Endodermal cell (in vitro differentiated cells): ENCODE measurements at regions not wholly inside any gene's neighbourhood (a gene's known extent, or its start where the extent isn't known, plus 50 kb on each side); places are given as distances from the start of the nearest gene placed in this dataset.

Experiments
- DNase-seq: peaks from one replicate; pipeline ENCODE4 v3.0.0-alpha.2; 2017
- H3K27ac ChIP-seq: 2 replicates; pipeline ENCODE4 v1.5.1; 2013; ENCODE audit warnings: mild to moderate bottlenecking, low read depth, low read length, moderate library complexity
- H3K27me3 ChIP-seq: 2 replicates; pipeline ENCODE4 v1.6.1; 2013; ENCODE audit warnings: mild to moderate bottlenecking, low read length, moderate library complexity; ENCODE audit not compliant: insufficient read depth, control insufficient read depth, poor library complexity, severe bottlenecking
- H3K36me3 ChIP-seq: 2 replicates; pipeline ENCODE4 v1.7.0; 2013; ENCODE audit warnings: mild to moderate bottlenecking, low read length, moderate library complexity; ENCODE audit not compliant: control insufficient read depth, insufficient read depth
- H3K4me1 ChIP-seq: one replicate; pipeline ENCODE4 v1.7.0; 2013; ENCODE audit warnings: low read length; ENCODE audit not compliant: control insufficient read depth, insufficient read depth
- H3K4me3 ChIP-seq: 2 replicates; pipeline ENCODE4 v1.5.1; 2013; ENCODE audit warnings: mild to moderate bottlenecking, low read length, moderate library complexity
- H3K9ac ChIP-seq: 2 replicates; pipeline ENCODE4 v1.6.1; 2013; ENCODE audit warnings: mild to moderate bottlenecking, low read length, moderate library complexity; ENCODE audit not compliant: poor library complexity, severe bottlenecking; ENCODE audit errors: extremely low read depth
- H3K9me3 ChIP-seq: 2 replicates; pipeline ENCODE4 v1.6.1; 2013; ENCODE audit warnings: mild to moderate bottlenecking, low read length, moderate library complexity; ENCODE audit not compliant: control insufficient read depth
- H3K27ac Mint-ChIP-seq: 2 replicates; pipeline ENCODE4 v1.8.0; 2020; ENCODE audit warnings: mixed read lengths
- H3K27me3 Mint-ChIP-seq: 2 replicates; pipeline ENCODE4 v1.8.0; 2021; ENCODE audit warnings: mild to moderate bottlenecking, mixed read lengths; ENCODE audit not compliant: insufficient read depth
- H3K36me3 Mint-ChIP-seq: 2 replicates; pipeline ENCODE4 v1.8.0; 2020; ENCODE audit warnings: low read depth, mixed read lengths
- H3K4me1 Mint-ChIP-seq: 2 replicates; pipeline ENCODE4 v1.8.0; 2020; ENCODE audit warnings: mixed read lengths
- H3K4me3 Mint-ChIP-seq: 2 replicates; pipeline ENCODE4 v1.8.0; 2020; ENCODE audit warnings: mild to moderate bottlenecking, moderate library complexity, mixed read lengths
- H3K9me3 Mint-ChIP-seq: 2 replicates; pipeline ENCODE4 v1.8.0; 2020; ENCODE audit warnings: mild to moderate bottlenecking, mixed read lengths
- CTCF ChIP-seq: fragments of 200-600 bp; sonication (generic); conservative IDR thresholded peaks from 2 replicates; pipeline ENCODE4 v1.5.0; 2021; ENCODE audit warnings: antibody characterized with exemption, mild to moderate bottlenecking
- WGBS, 2 experiments: methylation state at CpG; one replicate each; pipeline versions ENCODE4 v1.1.5 to v1.1.7; 2013; ENCODE audit warnings: missing lambda C conversion rate in 2 of 2, mixed read lengths in 1 of 2; ENCODE audit not compliant: insufficient coverage in 1 of 2, insufficient read length in 1 of 2; 5-methylcytosine and 5-hydroxymethylcytosine counted together

GRCh38 chr2:41935002-41935401 is 112.8 kb upstream of the PKDCC start:
- no peak for DNase-seq
- Histone ChIP-seq H3K27me3 (no peaks in the 10 kb centered on the region), H3K4me3 (no peak overlapping the region), H3K36me3 (no peaks in the 10 kb centered on the region), H3K9me3 (no peaks in the 10 kb centered on the region), H3K9ac (no peak overlapping the region), H3K4me1 (peaks cover 43% of the 10 kb centered on the region), H3K27ac (no peak overlapping the region)
- H3K4me3 Mint-ChIP-seq, result no peak overlapping the region
- no peaks in the 10 kb centered on the region for H3K27me3 Mint-ChIP-seq
- no peak for TF ChIP-seq CTCF
- peaks cover 73% of the 10 kb centered on the region for H3K4me1 Mint-ChIP-seq
- WGBS, 2 experiments, result no CpG with 5 or more reads among the region's 2 CpGs
- H3K9me3 Mint-ChIP-seq, result no peaks in the 10 kb centered on the region
- no peak overlapping the region for H3K27ac Mint-ChIP-seq
- H3K36me3 Mint-ChIP-seq, result no peaks in the 10 kb centered on the region

DNA sequence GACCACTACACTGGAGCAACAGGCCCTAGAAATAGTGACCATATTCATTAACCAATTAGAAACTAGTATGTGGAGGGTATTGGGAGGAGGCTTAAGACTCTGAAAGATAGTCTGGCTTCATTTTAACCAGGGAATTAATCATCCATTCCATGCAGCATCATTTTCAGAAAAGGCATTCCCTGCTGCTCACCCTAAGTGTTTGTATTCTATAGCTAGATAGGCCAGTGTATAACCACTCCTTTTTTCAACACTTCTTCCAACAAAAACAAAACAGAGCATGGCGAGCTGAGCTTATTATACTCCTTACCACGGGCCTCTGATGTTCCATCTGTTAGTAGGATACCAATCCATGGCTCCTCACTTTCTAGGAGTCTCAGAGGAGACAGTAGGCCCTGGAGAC is 112.0 kb upstream of the PKDCC start:
- H3K4me1 ChIP-seq, result peaks cover 47% of the 10 kb centered on the region
- H3K9me3 ChIP-seq, result no peaks in the 10 kb centered on the region
- H3K36me3 ChIP-seq, result no peaks in the 10 kb centered on the region
- WGBS, 2 experiments, result 83 to 90% methylated on average over 1 to 2 of the region's 2 CpGs
- peaks cover 80% of the 10 kb centered on the region for H3K4me1 Mint-ChIP-seq
- no peak for DNase-seq
- no peak overlapping the region for H3K4me3 ChIP-seq
- H3K27me3 ChIP-seq, result no peaks in the 10 kb centered on the region
- H3K27me3 Mint-ChIP-seq, result no peaks in the 10 kb centered on the region
- H3K4me3 Mint-ChIP-seq, result no peak overlapping the region
- H3K27ac Mint-ChIP-seq, result no peak overlapping the region
- no peak for TF ChIP-seq CTCF
- no peak overlapping the region for H3K27ac ChIP-seq
- no peak overlapping the region for H3K9ac ChIP-seq
- no peaks in the 10 kb centered on the region for H3K36me3 Mint-ChIP-seq
- peaks cover 2% of the 10 kb centered on the region for H3K9me3 Mint-ChIP-seq

DNA sequence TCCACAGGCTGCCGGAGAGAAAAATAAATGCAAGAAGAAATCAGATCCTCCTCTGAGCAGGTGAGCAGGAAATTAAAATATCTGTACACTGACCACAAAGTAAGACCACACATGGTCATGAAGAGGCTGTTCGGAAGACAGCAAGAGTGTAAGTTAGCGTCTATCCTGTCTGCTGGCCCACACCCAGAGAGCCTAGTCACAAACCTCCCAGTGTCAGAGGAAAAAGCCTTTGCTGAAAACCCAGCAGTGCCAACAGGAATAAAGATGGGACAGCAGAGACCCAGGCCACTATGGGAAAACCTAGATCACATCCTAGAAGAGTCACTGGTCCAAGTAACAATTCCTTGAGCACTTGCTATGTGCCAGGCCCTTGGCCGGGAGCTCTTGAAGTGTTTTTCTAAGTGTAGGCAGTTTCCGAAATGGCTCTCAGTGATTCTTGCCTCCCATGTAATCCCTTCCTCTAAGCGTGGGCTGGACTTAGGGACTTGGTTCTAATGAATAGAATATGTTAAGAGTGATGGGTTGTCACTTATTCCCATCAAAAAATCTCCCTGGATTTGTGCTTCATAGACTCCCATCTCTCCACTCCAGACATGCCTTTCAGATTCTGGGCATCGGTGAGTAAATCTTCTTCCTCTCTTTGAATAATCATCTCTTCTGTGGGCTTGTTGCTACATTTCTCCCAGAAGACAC is 110.9 kb upstream of the PKDCC start:
- Mint-ChIP-seq H3K9me3 (peaks cover 2% of the 10 kb centered on the region), H3K4me3 (no peak overlapping the region), H3K4me1 (peaks cover 81% of the 10 kb centered on the region), H3K27me3 (no peaks in the 10 kb centered on the region), H3K36me3 (no peaks in the 10 kb centered on the region), H3K27ac (peak overlapping the region; percentile 95)
- Histone ChIP-seq H3K4me1 (peaks cover 49% of the 10 kb centered on the region), H3K27me3 (no peaks in the 10 kb centered on the region), H3K27ac (peak overlapping the region; percentile 86), H3K9ac (no peak overlapping the region), H3K4me3 (no peak overlapping the region), H3K9me3 (no peaks in the 10 kb centered on the region), H3K36me3 (no peaks in the 10 kb centered on the region)
- TF ChIP-seq CTCF, result no peak
- 72 to 79% methylated on average over 6 to 7 of the region's 7 CpGs for WGBS, 2 experiments
- peak; percentile 49 for DNase-seq
